ENCODE measurements at regions not wholly inside any gene's neighbourhood (a gene's known extent, or its start where the extent isn't known, plus 50 kb on each side); places are given as distances from the start of the nearest gene placed in this dataset.

- no peak for ATAC-seq (ENCODE audit: low FRiP score)
- DNase-seq (ENCODE audit: low spot score): no peak
- TF ChIP-seq CTCF (IDR thresholded peaks at IDR 0.05): no peak
These were observed 275.7 kb upstream of the CRY1 start for GRCh38 chr12:107369006-107369405.

- TF ChIP-seq CTCF (IDR thresholded peaks at IDR 0.05): no peak
- DNase-seq (ENCODE audit: low spot score): no peak
- ATAC-seq (ENCODE audit: low FRiP score): no peak
These were observed 276.3 kb upstream of the CRY1 start for GRCh38 chr12:107369679-107370078.

DNA sequence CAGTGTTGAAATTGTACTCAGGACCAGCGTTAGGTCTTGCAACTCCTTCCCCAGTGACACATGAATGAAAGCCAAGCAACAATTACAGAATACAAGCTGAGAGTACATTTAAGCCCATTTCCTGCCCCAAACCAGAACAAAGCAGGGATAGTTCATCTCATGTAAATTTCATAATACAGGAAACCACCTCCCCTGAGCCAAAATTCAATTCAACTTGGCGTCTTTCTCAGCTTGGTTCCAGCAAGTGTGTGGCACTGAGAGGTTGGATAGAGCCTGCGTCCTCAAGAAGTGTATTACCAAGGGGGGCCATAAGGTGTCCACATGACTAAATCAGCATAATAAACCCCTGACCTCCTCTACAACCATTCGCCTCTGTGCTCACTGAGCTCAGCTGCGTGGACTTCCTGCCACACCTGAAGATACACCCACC, 278.9 kb upstream of the CRY1 start:
- ATAC-seq (ENCODE audit: low FRiP score): no peak
- TF ChIP-seq CTCF (IDR thresholded peaks at IDR 0.05): no peak
- no peak for DNase-seq (ENCODE audit: low spot score)

GRCh38 chr12:107373238-107373809, 280.0 kb upstream of the CRY1 start:
- no peak for DNase-seq (ENCODE audit: low spot score)
- no peak for TF ChIP-seq CTCF (IDR thresholded peaks at IDR 0.05)
- ATAC-seq (ENCODE audit: low FRiP score): no peak

DNA sequence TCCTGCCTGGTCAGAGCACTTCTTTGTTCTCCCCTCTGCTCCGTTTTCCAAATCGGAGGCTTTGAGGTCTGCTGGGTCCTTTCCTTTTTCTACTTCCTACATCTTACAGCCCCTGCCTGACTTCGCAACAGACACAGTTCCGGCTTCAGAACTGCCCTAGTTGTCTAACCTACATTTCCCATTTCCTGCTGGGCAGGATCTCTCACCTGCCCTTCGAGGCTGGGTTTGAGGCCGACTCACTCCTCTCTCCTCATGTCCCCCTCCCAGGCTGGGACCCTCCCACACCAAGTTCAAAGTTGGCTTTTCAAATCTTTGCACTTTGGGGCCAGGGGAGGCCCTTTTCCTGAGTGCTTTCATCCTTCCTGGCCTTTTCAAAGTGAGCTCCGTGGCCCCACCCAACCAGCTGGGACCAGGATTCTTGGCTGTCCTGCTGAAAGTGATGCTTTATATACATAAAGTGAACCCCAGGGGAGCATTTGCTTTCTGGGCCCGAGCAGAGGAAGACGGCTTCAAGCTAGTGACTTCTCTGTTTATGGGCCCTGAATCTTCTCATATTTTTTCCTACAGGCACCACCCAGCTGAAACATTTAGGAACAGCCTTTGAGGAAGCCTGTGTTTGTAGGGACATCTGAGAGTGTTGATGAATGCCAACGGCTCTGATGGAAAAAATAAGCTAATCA, 281.0 kb upstream of the CRY1 start:
- DNase-seq (ENCODE audit: low spot score) (no peak), ATAC-seq (ENCODE audit: low FRiP score) (no peak)
- no peak for TF ChIP-seq CTCF (IDR thresholded peaks at IDR 0.05)

- ATAC-seq (ENCODE audit: low FRiP score) (no peak), DNase-seq (ENCODE audit: low spot score) (no peak)
- TF ChIP-seq CTCF (IDR thresholded peaks at IDR 0.05): no peak
These were observed 281.9 kb upstream of the CRY1 start for GRCh38 chr12:107375231-107375630.

All from omental fat pad (tissue), 3 donors.